Body of pancreas (tissue), 4 donors: ENCODE measurements at regions not wholly inside any gene's neighbourhood (a gene's known extent, or its start where the extent isn't known, plus 50 kb on each side); places are given as distances from the start of the nearest gene placed in this dataset.

Source experiments
- ATAC-seq: fragments of 150-250 bp; one replicate; pipeline ENCODE4 v1.9.1; 2016
- DNase-seq, 4 donors: peaks; one replicate each; pipeline ENCODE4 v3.0.0-alpha.2; 2019
- H3K27ac ChIP-seq, 4 donors: fragments of 200-600 bp; sonication (generic); 1 replicate in 3 of 4; 2 replicates in 1 of 4; pipeline versions ENCODE4 v1.5.1 to v1.6.1; 2016 to 2019; ENCODE audit warnings: mild to moderate bottlenecking in 1 of 4, mixed read lengths in 1 of 4, moderate library complexity in 1 of 4
- H3K27me3 ChIP-seq, 2 donors: fragments of 200-600 bp; sonication (generic); one replicate each; pipeline ENCODE4 v1.6.0; 2016; ENCODE audit warnings: mild to moderate bottlenecking in 1 of 2
- H3K36me3 ChIP-seq, 2 donors: fragments of 200-600 bp; sonication (generic); replicated peaks in 1 of 2; 2 replicates each; pipeline ENCODE4 v1.5.1; 2016; ENCODE audit warnings: low read depth in 2 of 2; ENCODE audit not compliant: insufficient read depth in 1 of 2
- H3K4me1 ChIP-seq: fragments of 200-600 bp; sonication (generic); one replicate; pipeline ENCODE4 v1.6.0; 2016
- H3K4me3 ChIP-seq, 2 donors: fragments of 200-600 bp; sonication (generic); 1 replicate in 1 of 2; 2 replicates in 1 of 2; pipeline ENCODE4 v1.5.1; 2016 to 2019
- H3K9me3 ChIP-seq, 3 donors: fragments of 200-600 bp; sonication (generic); 1 replicate in 2 of 3; 2 replicates in 1 of 3; pipeline ENCODE4 v1.5.1; 2016
- CTCF ChIP-seq, 7 experiments: fragments of 450-650 bp in 4 of 7; fragments of 200-600 bp in 3 of 7; sonication (generic) in 3 of 7; IDR thresholded peaks; one replicate each; pipeline ENCODE4 v1.5.1; 2016 to 2019; ENCODE audit warnings: antibody characterized with exemption in 7 of 7
- POLR2A ChIP-seq, 3 donors: fragments of 450-650 bp; IDR thresholded peaks; one replicate each; pipeline ENCODE4 v1.6.1; 2016; ENCODE audit warnings: antibody characterized with exemption in 3 of 3, mild to moderate bottlenecking in 2 of 3
- WGBS, 2 donors: methylation state at CpG; one replicate each; pipeline ENCODE4 v1.1.5; 2017; 5-methylcytosine and 5-hydroxymethylcytosine counted together
- intact Hi-C: fragments of 100-400 bp; cut with DNase I; formaldehyde crosslinking; loops from one replicate; pipeline ENCODE4 v1.15.1; 2023

DNA sequence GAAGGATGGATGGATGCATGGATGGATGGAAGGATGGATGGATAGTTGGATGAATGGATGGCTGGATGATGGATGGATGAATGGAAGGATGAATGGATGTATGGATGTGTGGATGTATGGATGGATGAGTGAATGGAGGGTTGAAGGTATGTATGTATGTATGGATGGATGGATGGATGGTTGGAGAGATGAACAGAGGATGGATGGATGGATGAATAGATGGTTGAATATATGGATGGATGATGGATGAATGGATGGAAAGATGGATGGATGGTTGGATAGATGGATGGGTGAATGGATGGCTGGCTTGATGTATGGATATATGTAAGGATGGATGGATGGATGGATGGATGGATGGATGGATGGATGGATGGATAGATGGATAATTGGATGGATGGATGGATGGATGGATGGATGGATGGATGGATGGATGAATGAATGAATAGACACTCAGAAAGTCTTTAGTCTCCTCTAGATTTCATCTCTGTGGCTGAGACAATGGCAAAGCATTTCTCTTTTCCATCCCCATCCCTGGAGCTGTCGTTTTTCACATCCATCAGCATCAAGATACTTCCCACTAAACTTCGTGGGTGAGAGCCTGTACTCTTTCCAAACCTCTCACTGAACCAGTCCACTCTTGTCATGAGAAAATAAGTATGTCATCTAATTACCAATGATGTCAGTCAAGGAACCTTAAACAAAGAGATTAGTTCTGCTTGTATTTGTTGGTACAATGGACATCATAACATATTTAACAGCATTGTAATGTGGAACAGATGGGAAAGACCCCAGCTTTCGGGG lies 74.8 kb upstream of the CLMN start:
- 72 to 73% methylated on average over 3 of the region's 3 CpGs for WGBS, 2 donors
- TF ChIP-seq CTCF (IDR thresholded peaks at IDR 0.05) (no peak), POLR2A (IDR thresholded peaks at IDR 0.05) (no peak)
- intact Hi-C loops = no loop called here
- Histone ChIP-seq H3K36me3 (no peaks in the 10 kb centered on the region), H3K27me3 (no peaks in the 10 kb centered on the region), H3K27ac (no peak overlapping the region), H3K4me1 (no peaks in the 10 kb centered on the region), H3K4me3 (no peak overlapping the region), H3K9me3 (no peaks in the 10 kb centered on the region)
- ATAC-seq = no peak
- DNase-seq = no peak

DNA sequence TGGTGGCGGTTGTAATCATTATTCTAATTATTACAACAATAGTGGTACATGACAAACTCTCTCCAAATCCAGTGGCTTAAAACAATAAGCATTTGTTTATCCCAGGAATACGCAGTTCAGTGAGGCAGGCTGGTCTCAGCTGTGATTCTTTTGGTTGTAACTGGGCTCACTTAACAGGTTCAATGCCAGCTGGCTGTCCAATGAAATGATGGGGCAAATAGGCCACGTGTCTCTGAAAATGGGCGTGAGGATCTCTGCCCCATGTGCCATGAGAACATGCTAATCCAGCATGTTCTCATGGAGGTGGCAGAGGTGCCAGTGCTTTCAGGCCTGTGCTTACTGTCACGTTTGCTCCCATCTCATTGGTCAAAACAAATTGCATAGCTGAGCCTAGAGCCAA lies 73.1 kb upstream of the CLMN start:
- no peak overlapping the region for H3K27ac ChIP-seq
- no peaks in the 10 kb centered on the region for H3K4me1 ChIP-seq
- 79 to 88% methylated on average over 5 of the region's 5 CpGs for WGBS, 2 donors
- DNase-seq (no peak), ATAC-seq (no peak)
- no peaks in the 10 kb centered on the region for H3K36me3 ChIP-seq
- no peak for TF ChIP-seq CTCF (IDR thresholded peaks at IDR 0.05)
- TF ChIP-seq POLR2A (IDR thresholded peaks at IDR 0.05) = no peak
- no peaks in the 10 kb centered on the region for H3K9me3 ChIP-seq
- H3K4me3 ChIP-seq = no peak overlapping the region
- no peaks in the 10 kb centered on the region for H3K27me3 ChIP-seq
- intact Hi-C loops = no loop called here

- ATAC-seq = no peak
- intact Hi-C loops = no loop called here
- WGBS, 2 donors = 74 to 82% methylated on average over 2 of the region's 2 CpGs
- Histone ChIP-seq H3K9me3 (no peaks in the 10 kb centered on the region), H3K4me1 (no peaks in the 10 kb centered on the region), H3K27me3 (no peaks in the 10 kb centered on the region), H3K27ac (no peak overlapping the region), H3K4me3 (no peak overlapping the region), H3K36me3 (no peaks in the 10 kb centered on the region)
- no peak for DNase-seq
- TF ChIP-seq POLR2A (IDR thresholded peaks at IDR 0.05) (no peak), CTCF (IDR thresholded peaks at IDR 0.05) (no peak)
Observed at GRCh38 chr14:95391331-95391730, 71.6 kb upstream of the CLMN start.

DNA sequence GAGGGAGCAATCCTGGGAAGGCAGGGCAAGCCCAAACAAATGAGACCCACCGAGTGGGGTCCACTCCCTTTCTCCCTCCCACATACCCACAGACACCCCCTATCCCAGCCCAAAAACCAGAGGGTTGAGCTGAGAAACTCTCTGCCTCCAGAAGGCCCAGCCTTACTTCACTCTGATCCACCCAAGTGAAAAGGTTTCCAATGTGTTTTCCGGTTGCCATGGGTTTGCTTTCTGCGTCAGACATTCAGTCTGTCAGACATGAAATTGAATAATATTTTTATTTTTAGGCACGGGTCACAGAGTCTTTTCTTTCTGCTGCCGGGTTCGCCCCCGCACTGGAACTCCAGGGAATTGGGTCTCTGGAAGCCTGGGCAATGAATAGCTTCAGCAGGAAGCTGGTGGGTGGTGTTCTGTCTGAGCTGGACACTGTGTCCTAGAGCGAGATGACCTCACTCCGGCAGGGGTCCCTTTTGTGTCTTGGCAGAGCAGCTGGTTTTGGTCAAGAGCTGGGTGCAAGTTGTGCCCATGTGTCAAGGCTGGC lies 69.8 kb upstream of the CLMN start:
- no peaks in the 10 kb centered on the region for H3K36me3 ChIP-seq
- intact Hi-C loops = no loop called here
- H3K4me3 ChIP-seq = no peak overlapping the region
- DNase-seq (peak; percentile 39 to 71 (median 47)), ATAC-seq (peak; percentile 77)
- peak overlapping the region in 1 of 4 donors; percentile 39 for H3K27ac ChIP-seq
- TF ChIP-seq CTCF (IDR thresholded peaks at IDR 0.05) (no peak), POLR2A (IDR thresholded peaks at IDR 0.05) (no peak)
- H3K9me3 ChIP-seq = no peaks in the 10 kb centered on the region
- no peaks in the 10 kb centered on the region for H3K27me3 ChIP-seq
- WGBS, 2 donors = 76 to 89% methylated on average over 9 of the region's 9 CpGs
- no peaks in the 10 kb centered on the region for H3K4me1 ChIP-seq

- TF ChIP-seq POLR2A (IDR thresholded peaks at IDR 0.05) (no peak), CTCF (IDR thresholded peaks at IDR 0.05) (no peak)
- ATAC-seq (no peak), DNase-seq (no peak)
- Histone ChIP-seq H3K27me3 (no peaks in the 10 kb centered on the region), H3K36me3 (no peaks in the 10 kb centered on the region), H3K4me3 (no peak overlapping the region), H3K27ac (no peak overlapping the region), H3K9me3 (no peaks in the 10 kb centered on the region), H3K4me1 (no peaks in the 10 kb centered on the region)
- intact Hi-C loops = no loop called here
- 58 to 70% methylated on average over 4 of the region's 4 CpGs for WGBS, 2 donors
Observed at GRCh38 chr14:95388699-95389098, 69.0 kb upstream of the CLMN start.
